Erythroblast (primary cell): ENCODE measurements at regions not wholly inside any gene's neighbourhood (a gene's known extent, or its start where the extent isn't known, plus 50 kb on each side); places are given as distances from the start of the nearest gene placed in this dataset.

Experiments used
- GATA1 ChIP-seq: IDR thresholded peaks from 2 replicates; pipeline ENCODE4 v1.6.1; 2011; ENCODE audit warnings: low read depth, mild to moderate bottlenecking, control low read depth, low read length, moderate library complexity
- POLR2A ChIP-seq: IDR thresholded peaks from 2 replicates; pipeline ENCODE4 v1.6.1; 2011; ENCODE audit warnings: mild to moderate bottlenecking, low read length

GRCh38 chr17:34784526-34784925 lies 176.7 kb downstream of the CCT6B start:
- no peak for TF ChIP-seq POLR2A
- TF ChIP-seq GATA1, result no peak
